HFFc6 (cell line): ENCODE measurements at regions not wholly inside any gene's neighbourhood (a gene's known extent, or its start where the extent isn't known, plus 50 kb on each side); places are given as distances from the start of the nearest gene placed in this dataset.

Experiments used
- DNase-seq: peaks from one replicate; pipeline ENCODE4 v3.0.0-alpha.2; 2018
- H3K27ac Mint-ChIP-seq: 2 replicates; pipeline ENCODE4 v1.8.0; 2020; ENCODE audit warnings: mild to moderate bottlenecking, mixed read lengths
- H3K27me3 Mint-ChIP-seq: 2 replicates; pipeline ENCODE4 v1.8.0; 2021; ENCODE audit warnings: mild to moderate bottlenecking, moderate library complexity, mixed read lengths; ENCODE audit not compliant: insufficient read depth
- H3K36me3 Mint-ChIP-seq: 2 replicates; pipeline ENCODE4 v1.8.0; 2021; ENCODE audit warnings: low read depth, mixed read lengths
- H3K4me1 Mint-ChIP-seq: 2 replicates; pipeline ENCODE4 v1.8.0; 2020; ENCODE audit warnings: low read depth, mixed read lengths
- H3K4me3 Mint-ChIP-seq: 2 replicates; pipeline ENCODE4 v1.8.0; 2020; ENCODE audit warnings: mild to moderate bottlenecking, moderate library complexity, mixed read lengths
- H3K9me3 Mint-ChIP-seq: 2 replicates; pipeline ENCODE4 v1.8.0; 2020; ENCODE audit warnings: mild to moderate bottlenecking, mixed read lengths
- TF ChIP-seq, protein P1 (sequence below): fragments of 200-600 bp; sonication (generic); IDR thresholded peaks from 2 replicates; pipeline ENCODE4 v1.5.0; 2021; ENCODE audit warnings: antibody characterized with exemption, mild to moderate bottlenecking

DNA sequence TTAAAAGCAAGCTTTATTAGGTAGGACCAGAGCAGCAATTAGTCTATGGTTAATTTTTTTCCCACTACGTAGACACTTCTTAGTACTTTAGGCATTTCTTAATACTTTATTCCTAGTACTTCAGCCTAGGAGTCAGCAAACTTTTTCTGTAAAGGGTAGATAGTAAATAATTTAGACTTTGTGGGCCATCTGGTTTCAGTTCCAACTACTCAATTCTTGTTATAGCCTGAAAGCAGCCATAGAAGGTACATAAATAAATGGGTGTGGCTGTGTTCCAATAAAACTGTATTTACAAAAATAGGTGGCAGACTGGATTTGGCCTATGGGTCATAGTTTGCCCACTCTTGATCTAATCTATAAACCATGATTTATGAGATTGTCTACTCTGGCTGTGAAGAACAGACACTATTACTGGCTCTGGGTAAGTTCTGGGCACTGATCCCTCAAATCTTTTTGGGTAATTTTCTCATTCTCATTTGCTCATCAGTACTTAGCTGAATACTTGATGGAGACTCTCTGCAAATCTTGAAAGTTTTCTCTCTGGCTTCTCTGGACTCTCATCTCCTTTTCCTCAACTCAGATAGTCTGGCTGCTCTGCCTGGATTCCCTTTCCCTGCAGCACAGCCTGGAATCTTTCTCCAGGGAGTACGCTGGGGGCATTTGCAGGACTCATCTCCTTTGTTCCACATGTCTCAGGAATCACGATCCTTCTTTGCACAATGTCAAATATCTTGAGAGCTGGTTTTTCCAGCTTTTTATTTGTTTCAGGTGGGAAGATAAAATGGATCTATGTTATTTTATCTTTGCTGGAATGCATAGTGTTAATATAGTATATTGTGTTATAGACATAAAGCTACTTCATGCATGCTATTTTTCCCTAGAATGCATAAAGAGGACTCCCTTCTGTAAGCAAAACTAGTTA is 524.8 kb upstream of the TBL1XR1 start:
- TF ChIP-seq, protein P1, sequence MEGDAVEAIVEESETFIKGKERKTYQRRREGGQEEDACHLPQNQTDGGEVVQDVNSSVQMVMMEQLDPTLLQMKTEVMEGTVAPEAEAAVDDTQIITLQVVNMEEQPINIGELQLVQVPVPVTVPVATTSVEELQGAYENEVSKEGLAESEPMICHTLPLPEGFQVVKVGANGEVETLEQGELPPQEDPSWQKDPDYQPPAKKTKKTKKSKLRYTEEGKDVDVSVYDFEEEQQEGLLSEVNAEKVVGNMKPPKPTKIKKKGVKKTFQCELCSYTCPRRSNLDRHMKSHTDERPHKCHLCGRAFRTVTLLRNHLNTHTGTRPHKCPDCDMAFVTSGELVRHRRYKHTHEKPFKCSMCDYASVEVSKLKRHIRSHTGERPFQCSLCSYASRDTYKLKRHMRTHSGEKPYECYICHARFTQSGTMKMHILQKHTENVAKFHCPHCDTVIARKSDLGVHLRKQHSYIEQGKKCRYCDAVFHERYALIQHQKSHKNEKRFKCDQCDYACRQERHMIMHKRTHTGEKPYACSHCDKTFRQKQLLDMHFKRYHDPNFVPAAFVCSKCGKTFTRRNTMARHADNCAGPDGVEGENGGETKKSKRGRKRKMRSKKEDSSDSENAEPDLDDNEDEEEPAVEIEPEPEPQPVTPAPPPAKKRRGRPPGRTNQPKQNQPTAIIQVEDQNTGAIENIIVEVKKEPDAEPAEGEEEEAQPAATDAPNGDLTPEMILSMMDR: no peak
- Mint-ChIP-seq H3K4me1 (peaks cover 23% of the 10 kb centered on the region), H3K9me3 (no peaks in the 10 kb centered on the region), H3K27ac (no peak overlapping the region), H3K4me3 (no peak overlapping the region), H3K27me3 (no peaks in the 10 kb centered on the region), H3K36me3 (no peaks in the 10 kb centered on the region)
- no peak for DNase-seq

DNA sequence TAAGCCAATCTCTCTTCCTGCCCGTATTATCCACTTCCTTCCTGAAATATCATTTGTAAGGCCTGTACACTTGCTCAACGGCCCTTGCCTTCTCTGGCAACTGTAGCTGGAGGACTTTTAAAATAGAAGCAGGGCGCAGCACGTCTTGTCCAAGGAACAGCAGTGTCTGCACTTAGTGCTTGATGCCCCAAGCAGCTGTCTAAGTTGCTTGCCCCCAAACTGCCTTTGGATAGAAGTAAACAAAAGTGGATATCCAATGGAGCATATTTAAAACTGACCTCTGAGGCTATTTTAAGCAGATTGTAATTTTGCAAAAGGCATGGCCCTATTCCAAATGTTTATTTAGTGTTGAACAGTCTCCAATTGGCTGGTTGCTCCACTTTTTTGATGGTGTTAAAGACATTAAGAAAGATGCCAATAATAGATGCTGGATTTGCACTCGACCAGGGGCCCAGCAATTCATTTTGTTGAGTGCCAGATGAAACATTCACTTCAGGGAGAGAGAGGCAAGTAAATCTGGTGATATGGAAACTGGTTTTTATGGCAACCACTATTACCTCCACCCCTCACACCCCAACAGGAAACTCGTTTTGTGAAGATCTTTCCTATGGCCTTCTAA is 526.8 kb upstream of the TBL1XR1 start:
- no peak overlapping the region for H3K27ac Mint-ChIP-seq
- no peak overlapping the region for H3K4me3 Mint-ChIP-seq
- TF ChIP-seq, protein P1: no peak
- H3K27me3 Mint-ChIP-seq: no peaks in the 10 kb centered on the region
- peaks cover 40% of the 10 kb centered on the region for H3K4me1 Mint-ChIP-seq
- H3K9me3 Mint-ChIP-seq: no peaks in the 10 kb centered on the region
- no peaks in the 10 kb centered on the region for H3K36me3 Mint-ChIP-seq
- no peak for DNase-seq

DNA sequence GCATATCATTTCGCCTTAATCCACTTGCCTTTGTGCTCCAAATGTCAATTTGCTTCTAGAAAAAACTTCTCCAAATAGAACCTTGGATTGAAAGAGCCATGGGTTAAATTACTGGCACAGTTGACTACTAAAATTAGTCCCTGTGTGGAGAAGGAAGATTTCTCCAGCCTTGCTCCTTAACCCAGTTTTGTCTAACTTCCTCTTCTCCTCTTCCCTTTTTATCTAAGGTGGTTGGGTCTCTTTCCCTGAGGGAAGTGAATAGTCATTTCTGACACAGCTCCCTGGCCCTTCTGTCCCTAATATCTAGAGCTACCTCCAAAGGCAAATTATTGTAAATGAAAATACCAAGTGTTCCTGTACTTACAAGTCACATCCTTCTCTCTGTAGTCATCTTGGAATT is 527.9 kb upstream of the TBL1XR1 start:
- Mint-ChIP-seq H3K4me3 (no peak overlapping the region), H3K4me1 (peaks cover 46% of the 10 kb centered on the region), H3K36me3 (no peaks in the 10 kb centered on the region), H3K9me3 (no peaks in the 10 kb centered on the region), H3K27me3 (peaks cover 2% of the 10 kb centered on the region; the same call in 1 of the 2 replicates), H3K27ac (no peak overlapping the region)
- TF ChIP-seq, protein P1: no peak
- DNase-seq: no peak

DNA sequence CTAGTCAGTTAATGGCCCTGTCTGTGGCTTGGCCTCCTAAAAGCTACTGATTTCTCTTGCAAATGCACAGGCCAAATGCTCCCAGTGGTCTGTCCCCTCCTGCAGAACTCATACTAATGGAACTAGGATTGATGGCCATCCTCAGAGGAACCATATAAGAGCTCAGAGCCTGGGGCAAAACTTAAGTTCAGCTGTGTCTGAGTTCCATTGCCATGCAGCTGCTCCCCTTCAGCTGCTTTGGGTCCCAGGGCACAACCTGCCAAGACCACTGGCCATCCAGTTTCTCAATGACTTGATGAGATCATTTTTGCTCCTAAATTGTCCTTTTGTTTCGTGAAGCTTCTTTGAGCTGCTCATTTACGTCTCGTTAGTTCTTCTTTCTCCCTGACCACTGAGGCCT is 529.5 kb upstream of the TBL1XR1 start:
- DNase-seq: no peak
- Mint-ChIP-seq H3K4me3 (no peak overlapping the region), H3K9me3 (no peaks in the 10 kb centered on the region), H3K4me1 (peaks cover 62% of the 10 kb centered on the region), H3K36me3 (no peaks in the 10 kb centered on the region), H3K27ac (no peak overlapping the region), H3K27me3 (peaks cover 2% of the 10 kb centered on the region; the same call in 1 of the 2 replicates)
- TF ChIP-seq, protein P1: no peak

DNA sequence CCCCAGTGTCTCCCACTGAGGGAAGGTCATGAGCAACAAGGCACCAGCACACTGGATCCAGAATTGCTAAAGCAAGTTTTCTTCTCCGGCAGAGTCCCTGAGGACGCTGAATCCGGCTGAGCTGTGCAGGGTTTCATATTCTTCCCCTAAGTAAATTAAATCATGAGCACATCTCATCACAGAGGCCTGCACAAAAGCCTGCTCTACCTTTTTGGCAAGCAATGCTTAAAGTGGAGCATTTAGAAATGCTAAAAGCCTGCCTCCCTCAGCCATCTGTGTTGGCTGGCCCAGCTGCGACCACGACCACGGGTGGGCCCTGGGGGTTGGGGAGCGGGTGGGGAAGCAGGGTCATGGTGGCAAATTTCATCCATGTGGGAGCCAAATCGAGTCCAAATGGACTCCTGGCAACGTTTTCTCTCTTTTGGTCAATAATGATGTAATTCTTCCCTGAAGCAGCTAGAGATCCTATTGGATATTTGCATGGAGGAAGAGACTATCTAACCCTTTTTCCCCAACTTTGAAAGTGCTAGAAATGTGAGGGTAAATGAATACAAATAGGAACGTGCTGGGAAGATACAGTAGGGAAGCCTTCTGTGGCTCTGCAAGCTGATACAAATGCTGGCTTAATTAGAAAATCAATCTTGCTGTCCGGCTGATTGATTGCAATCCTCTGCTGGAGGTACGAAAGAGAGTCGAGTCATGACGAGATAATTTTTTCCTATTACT is 532.8 kb upstream of the TBL1XR1 start:
- TF ChIP-seq, protein P1: no peak
- Mint-ChIP-seq H3K4me3 (no peak overlapping the region), H3K4me1 (peaks cover 76% of the 10 kb centered on the region), H3K9me3 (no peaks in the 10 kb centered on the region), H3K27me3 (peaks cover 2% of the 10 kb centered on the region; the same call in 1 of the 2 replicates), H3K36me3 (no peaks in the 10 kb centered on the region), H3K27ac (no peak overlapping the region)
- DNase-seq: no peak
